HG03469 (cell line): ENCODE measurements at regions not wholly inside any gene's neighbourhood (a gene's known extent, or its start where the extent isn't known, plus 50 kb on each side); places are given as distances from the start of the nearest gene placed in this dataset.

ENCODE experiments used
- ATAC-seq: cut with Tn5 transposase; IDR thresholded peaks from one replicate; pipeline ENCODE4 v1.9.1; 2021; ENCODE audit warnings: mild to moderate bottlenecking, moderate library complexity, moderate number of reproducible peaks; ENCODE audit not compliant: unreplicated experiment

GRCh38 chr17:14690704-14691103 lies 389.8 kb downstream of the HS3ST3B1 start:
- no peak for ATAC-seq

GRCh38 chr17:14688134-14688533 lies 387.3 kb downstream of the HS3ST3B1 start:
- ATAC-seq = no peak

- no peak for ATAC-seq
These were observed 371.9 kb downstream of the HS3ST3B1 start for GRCh38 chr17:14672830-14673229.

- no peak for ATAC-seq
These were observed 370.0 kb downstream of the HS3ST3B1 start for GRCh38 chr17:14670861-14671260.

GRCh38 chr17:14664511-14664910 lies 363.6 kb downstream of the HS3ST3B1 start:
- no peak for ATAC-seq

GRCh38 chr17:14641117-14641516 lies 340.2 kb downstream of the HS3ST3B1 start:
- ATAC-seq = no peak

GRCh38 chr17:14637260-14637659 lies 336.4 kb downstream of the HS3ST3B1 start:
- ATAC-seq = no peak

- no peak for ATAC-seq
These were observed 329.7 kb downstream of the HS3ST3B1 start for GRCh38 chr17:14630621-14631020.

GRCh38 chr17:14630046-14630445 lies 329.2 kb downstream of the HS3ST3B1 start:
- ATAC-seq = no peak

- ATAC-seq = no peak
These were observed 321.8 kb downstream of the HS3ST3B1 start for GRCh38 chr17:14622615-14623101.

GRCh38 chr17:14621826-14622614 lies 321.1 kb downstream of the HS3ST3B1 start:
- no peak for ATAC-seq

- ATAC-seq = no peak
These were observed 318.9 kb downstream of the HS3ST3B1 start for GRCh38 chr17:14619821-14620220.

GRCh38 chr17:14616528-14616927 lies 315.6 kb downstream of the HS3ST3B1 start:
- ATAC-seq = no peak

- ATAC-seq = peak; percentile 58
These were observed 304.4 kb downstream of the HS3ST3B1 start for GRCh38 chr17:14605267-14605599.

- no peak for ATAC-seq
These were observed 303.8 kb downstream of the HS3ST3B1 start for GRCh38 chr17:14604591-14605266.

GRCh38 chr17:14596224-14596623 lies 295.3 kb downstream of the HS3ST3B1 start:
- ATAC-seq = no peak

- ATAC-seq = no peak
These were observed 294.8 kb downstream of the HS3ST3B1 start for GRCh38 chr17:14595656-14596055.

- ATAC-seq = no peak
These were observed 293.8 kb downstream of the HS3ST3B1 start for GRCh38 chr17:14594690-14595089.

GRCh38 chr17:14593956-14594355 lies 293.1 kb downstream of the HS3ST3B1 start:
- no peak for ATAC-seq

GRCh38 chr17:14590459-14591250 lies 289.8 kb downstream of the HS3ST3B1 start:
- ATAC-seq = no peak

- ATAC-seq = no peak
These were observed 284.2 kb downstream of the HS3ST3B1 start for GRCh38 chr17:14585099-14585498.
